HCT116 (cell line): ENCODE measurements at regions not wholly inside any gene's neighbourhood (a gene's known extent, or its start where the extent isn't known, plus 50 kb on each side); places are given as distances from the start of the nearest gene placed in this dataset.

Experiments used
- ATAC-seq: fragments of 200-7000 bp; cut with Tn5 transposase; 2 replicates; pipeline ENCODE4 v1.9.1; 2020; ENCODE audit warnings: mild to moderate bottlenecking, moderate library complexity
- BruUV-seq: library from RNA; stranded (reverse); fragments of 400-500 nt; replicated peaks from 2 replicates; lab custom pipeline; 2021; lab: Mats Ljungman, UMichigan
- CTCF ChIA-PET: fragments of 300-600 bp; sonication (Branson Sonifier 250); formaldehyde crosslinking; loops from one replicate; lab custom pipeline; 2021; ENCODE audit warnings: antibody characterized with exemption; lab: Charles Lee
- POLR2A ChIA-PET: fragments of 300-600, 350-600 bp; sonication (Branson Sonifier 250); formaldehyde crosslinking; loops from one replicate; lab custom pipeline; 2021; ENCODE audit warnings: antibody characterized with exemption; lab: Charles Lee
- RAD21 ChIA-PET, 2 experiments: fragments of 300-600 bp; sonication (Branson Sonifier 250); formaldehyde crosslinking; loops; one replicate each; lab custom pipeline; 2023; ENCODE audit warnings: low total read pairs in 2 of 2; ENCODE audit not compliant: uncharacterized antibody in 2 of 2, unreplicated experiment in 2 of 2, low non-redundant PET in 1 of 2; lab: Charles Lee
- DNase-seq: peaks from one replicate; pipeline ENCODE4 v3.0.0-alpha.2; 2010; ENCODE audit warnings: low read depth, low spot score
- H2AFZ ChIP-seq: fragments of 200-600 bp; shearing (Covaris generic), sonication (generic); 2 replicates; pipeline ENCODE4 v1.6.1; 2017; ENCODE audit warnings: low read depth, mixed run types, mixed read lengths, antibody characterized with exemption, low read length; ENCODE audit not compliant: poor library complexity, severe bottlenecking
- H3K27ac ChIP-seq: 2 replicates; pipeline ENCODE4 v1.5.1; 2012; ENCODE audit warnings: low read depth, low read length
- H3K27me3 ChIP-seq: fragments of 200-600 bp; sonication (generic); 2 replicates; pipeline ENCODE4 v1.6.1; 2016; ENCODE audit warnings: mixed run types, low read length, mixed read lengths; ENCODE audit not compliant: insufficient read depth
- H3K36me3 ChIP-seq, 2 experiments: fragments of 200-500 bp in 1 of 2; fragments of 200-600 bp in 1 of 2; sonication (Bioruptor generic) in 1 of 2; sonication (generic) in 1 of 2; 2 replicates each; pipeline versions ENCODE4 v1.5.1 to v1.6.1; 2014 to 2016; ENCODE audit warnings: low read length in 2 of 2, inconsistent platforms in 1 of 2, mixed read lengths in 1 of 2, mixed run types in 1 of 2; ENCODE audit not compliant: insufficient read depth in 2 of 2, control insufficient read depth in 1 of 2
- H3K4me1 ChIP-seq, 2 experiments: fragments of 200-600 bp in 1 of 2; sonication (generic) in 1 of 2; 2 replicates each; pipeline versions ENCODE4 v1.5.1 to v1.6.1; 2012 to 2017; ENCODE audit warnings: low read length in 2 of 2, inconsistent platforms in 1 of 2, mild to moderate bottlenecking in 1 of 2, mixed read lengths in 1 of 2, mixed run types in 1 of 2, moderate library complexity in 1 of 2; ENCODE audit not compliant: insufficient read depth in 2 of 2, control insufficient read depth in 1 of 2
- H3K4me2 ChIP-seq: fragments of 200-600 bp; sonication (generic); 2 replicates; pipeline ENCODE4 v1.6.1; 2017; ENCODE audit warnings: mixed run types, low read length, mixed read lengths
- H3K4me3 ChIP-seq, 2 experiments: fragments of 200-600 bp in 1 of 2; sonication (generic) in 1 of 2; replicated peaks in 1 of 2; 2 replicates each; pipeline ENCODE4 v1.5.1; 2011 to 2016; ENCODE audit warnings: low read length in 2 of 2, control low read depth in 1 of 2, low read depth in 1 of 2, mild to moderate bottlenecking in 1 of 2, mixed read lengths in 1 of 2, mixed run types in 1 of 2
- H3K79me2 ChIP-seq: fragments of 200-600 bp; sonication (generic); 2 replicates; pipeline ENCODE4 v1.6.1; 2017; ENCODE audit warnings: mild to moderate bottlenecking, mixed run types, low read length, moderate library complexity, mixed read lengths; ENCODE audit not compliant: insufficient read depth
- H3K9ac ChIP-seq: fragments of 200-600 bp; sonication (generic); 2 replicates; pipeline ENCODE4 v1.6.1; 2016; ENCODE audit warnings: low read length, mixed read lengths
- H3K9me2 ChIP-seq: fragments of 200-600 bp; sonication (generic), shearing (Covaris generic); 2 replicates; pipeline ENCODE4 v1.6.1; 2017; ENCODE audit warnings: mixed run types, mild to moderate bottlenecking, moderate library complexity; ENCODE audit not compliant: insufficient read depth
- H3K9me3 ChIP-seq, 2 experiments: fragments of 200-500 bp in 1 of 2; fragments of 200-600 bp in 1 of 2; sonication (Bioruptor generic) in 1 of 2; sonication (generic) in 1 of 2; 2 replicates each; pipeline ENCODE4 v1.6.1; 2014 to 2017; ENCODE audit warnings: low read length in 2 of 2, mixed read lengths in 2 of 2, inconsistent platforms in 1 of 2, low read depth in 1 of 2, mild to moderate bottlenecking in 1 of 2, mixed run types in 1 of 2, moderate library complexity in 1 of 2; ENCODE audit not compliant: control insufficient read depth in 1 of 2, insufficient read depth in 1 of 2
- H4K20me1 ChIP-seq: fragments of 200-600 bp; sonication (generic), shearing (Covaris generic); 2 replicates; pipeline ENCODE4 v1.6.1; 2017; ENCODE audit warnings: mixed run types, mild to moderate bottlenecking, moderate library complexity; ENCODE audit not compliant: insufficient read depth
- EGR1 ChIP-seq: IDR thresholded peaks from 2 replicates; pipeline ENCODE4 v1.6.1; 2012; ENCODE audit warnings: low read depth
- EZH2phosphoT487 ChIP-seq: fragments of 200-600 bp; IDR thresholded peaks from 2 replicates; pipeline ENCODE4 v1.6.1; 2018; ENCODE audit warnings: antibody characterized with exemption, borderline replicate concordance
- JUND ChIP-seq: IDR thresholded peaks from 2 replicates; pipeline ENCODE4 v1.6.1; 2012
- POLR2A ChIP-seq: IDR thresholded peaks from 2 replicates; pipeline ENCODE4 v1.7.0; 2011; ENCODE audit warnings: borderline replicate concordance; ENCODE audit not compliant: insufficient read depth, insufficient read length; ENCODE audit errors: extremely low read depth
- POLR2AphosphoS5 ChIP-seq: IDR thresholded peaks from 2 replicates; pipeline ENCODE4 v1.6.1; 2011; ENCODE audit warnings: mild to moderate bottlenecking, low read depth, low read length, moderate library complexity
- RAD21 ChIP-seq: IDR thresholded peaks from 2 replicates; pipeline ENCODE4 v1.6.1; 2012; ENCODE audit warnings: low read depth, mild to moderate bottlenecking
- SRF ChIP-seq: IDR thresholded peaks from 2 replicates; pipeline ENCODE4 v1.6.1; 2012; ENCODE audit warnings: low read depth
- ZBTB33 ChIP-seq: IDR thresholded peaks from 2 replicates; pipeline ENCODE4 v1.6.1; 2011; ENCODE audit warnings: mild to moderate bottlenecking, low read length, moderate library complexity; ENCODE audit not compliant: insufficient replicate concordance; ENCODE audit errors: extremely low read depth
- ZNF274 ChIP-seq: fragments of 200-500 bp; sonication (Bioruptor generic); IDR thresholded peaks from 2 replicates; pipeline ENCODE4 v1.6.1; 2014; ENCODE audit warnings: mild to moderate bottlenecking, low read depth, low read length, inconsistent platforms
- intact Hi-C: fragments of 100-400 bp; cut with micrococcal nuclease; formaldehyde crosslinking; loops from 2 replicates; pipeline ENCODE4 v1.10.0; 2022
- TF ChIP-seq, protein P1 (sequence below): IDR thresholded peaks from 2 replicates; pipeline ENCODE4 v1.6.1; 2012

DNA sequence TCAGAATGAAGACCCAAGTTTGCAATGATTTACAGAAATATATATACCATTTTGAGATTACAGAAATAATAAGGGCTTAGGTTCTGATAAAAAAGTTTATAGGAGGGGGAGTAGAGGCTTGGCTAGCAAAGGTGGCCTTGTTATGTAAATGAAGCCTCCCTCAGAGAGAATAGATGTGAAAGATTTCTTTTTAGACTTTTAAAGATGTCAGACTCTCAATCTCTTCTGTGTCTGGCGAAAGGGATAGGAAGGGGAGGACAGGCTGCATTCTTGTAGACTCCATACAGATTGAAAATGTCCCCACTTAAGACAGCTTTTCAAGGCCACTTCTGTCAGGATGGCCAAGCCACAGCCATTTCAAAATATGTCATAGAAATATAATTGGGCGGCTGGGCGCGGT is 63.1 kb upstream of the CLINT1 start:
- RAD21 ChIA-PET: no interaction called here

More for the DNA sequence above, 63.1 kb upstream of the CLINT1 start:
- Histone ChIP-seq H3K79me2 (no peaks in the 10 kb centered on the region), H3K9me2 (no peaks in the 10 kb centered on the region), H3K9me3 (no peaks in the 10 kb centered on the region), H3K4me1 (peaks cover 0 to 10% of the 10 kb centered on the region in 2 experiments; a peak in 2 of 4 replicates), H3K9ac (no peak overlapping the region), H3K27me3 (no peaks in the 10 kb centered on the region), H3K4me2 (no peak overlapping the region)
- CTCF ChIA-PET: no interaction called here
- BruUV-seq: no TSS peak
- no peak for DNase-seq
- no peak for TF ChIP-seq ZNF274
- no peak for TF ChIP-seq POLR2A
- TF ChIP-seq JUND: no peak
- TF ChIP-seq, protein P1, sequence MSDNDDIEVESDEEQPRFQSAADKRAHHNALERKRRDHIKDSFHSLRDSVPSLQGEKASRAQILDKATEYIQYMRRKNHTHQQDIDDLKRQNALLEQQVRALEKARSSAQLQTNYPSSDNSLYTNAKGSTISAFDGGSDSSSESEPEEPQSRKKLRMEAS: no peak
- no peak for TF ChIP-seq SRF
- no peak for TF ChIP-seq EZH2phosphoT487
- no peak for TF ChIP-seq POLR2AphosphoS5
- no peak for TF ChIP-seq ZBTB33
- no peak for TF ChIP-seq EGR1
- no peak for TF ChIP-seq RAD21
- TF ChIP-seq, all 23 proteins: peak for 0
- Histone ChIP-seq H4K20me1 (no peaks in the 10 kb centered on the region), H3K36me3 (no peaks in the 10 kb centered on the region), H3K4me3 (no peak overlapping the region), H3K27ac (no peak overlapping the region), H2AFZ (no peak overlapping the region)
- ATAC-seq: no peak
- POLR2A ChIA-PET: no interaction called here
- intact Hi-C loops: no loop called here
